HG03439 (cell line): ENCODE measurements at regions not wholly inside any gene's neighbourhood (a gene's known extent, or its start where the extent isn't known, plus 50 kb on each side); places are given as distances from the start of the nearest gene placed in this dataset.

Source experiments
- ATAC-seq: cut with Tn5 transposase; IDR thresholded peaks from one replicate; pipeline ENCODE4 v1.9.1; 2021; ENCODE audit warnings: mild to moderate bottlenecking, moderate library complexity; ENCODE audit not compliant: unreplicated experiment

DNA sequence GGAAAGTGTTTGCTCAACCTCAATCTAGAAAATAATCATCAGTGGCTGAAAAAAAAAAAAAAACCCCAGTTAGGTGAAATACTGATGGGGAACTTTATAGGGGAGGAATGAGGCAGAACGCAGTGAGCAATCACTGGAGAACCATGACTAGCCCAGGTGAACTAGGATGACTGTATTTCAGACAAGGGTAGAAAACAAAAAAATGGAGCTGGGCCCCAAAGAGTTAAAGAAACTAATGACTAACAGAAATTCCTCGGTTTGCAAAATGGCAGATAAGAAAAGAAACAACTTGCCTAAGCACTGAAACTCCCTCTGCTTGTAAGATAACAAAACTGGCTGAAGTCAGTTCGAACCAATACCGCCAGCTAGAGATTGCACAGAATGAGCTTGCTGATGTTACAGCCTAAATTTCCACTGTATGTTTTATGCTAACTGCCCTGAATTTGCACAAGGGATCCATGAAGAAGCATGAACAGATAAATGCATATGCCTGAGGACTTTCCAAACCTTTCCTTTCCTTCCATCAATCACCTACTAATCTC lies 245.9 kb downstream of the METTL4 start:
- ATAC-seq: no peak

DNA sequence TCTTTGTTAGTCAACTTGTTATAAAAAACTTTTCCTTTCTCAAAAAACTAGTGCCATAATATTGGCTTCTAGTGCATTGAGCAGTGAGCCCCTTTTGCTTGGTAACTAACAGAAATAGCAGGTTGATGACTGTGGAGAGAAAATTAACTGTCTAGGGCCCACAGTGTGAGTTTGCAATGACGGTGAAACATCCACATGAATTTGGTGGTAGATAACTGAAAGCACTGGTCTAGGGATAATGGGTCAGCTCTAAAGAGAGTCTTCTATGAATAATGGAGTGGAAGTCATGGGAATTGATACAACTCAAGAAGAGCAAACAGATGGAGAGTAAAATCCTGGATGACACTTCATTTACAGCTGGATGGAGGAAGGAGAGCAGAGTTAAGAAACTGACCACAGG lies 245.4 kb downstream of the METTL4 start:
- ATAC-seq: no peak

DNA sequence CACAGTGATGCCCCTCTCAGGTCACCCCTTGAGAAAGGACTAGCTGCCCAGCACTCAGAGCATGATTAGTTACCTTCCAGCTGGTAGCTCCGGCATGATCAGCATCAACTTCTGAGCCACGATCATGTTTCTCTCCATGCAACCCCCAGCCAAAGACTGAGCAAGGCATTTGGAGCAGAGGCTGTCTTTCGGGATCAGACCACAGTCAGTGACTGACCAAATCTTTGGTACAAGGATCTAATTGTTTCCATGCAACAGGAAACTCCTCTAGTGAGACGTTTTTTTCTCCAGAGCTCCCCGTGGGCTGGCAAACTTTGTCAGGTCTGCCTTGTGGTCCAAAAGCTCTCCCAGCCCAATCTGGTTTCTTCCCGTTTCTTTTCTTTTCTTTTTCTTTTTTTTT lies 244.3 kb downstream of the METTL4 start:
- no peak for ATAC-seq

DNA sequence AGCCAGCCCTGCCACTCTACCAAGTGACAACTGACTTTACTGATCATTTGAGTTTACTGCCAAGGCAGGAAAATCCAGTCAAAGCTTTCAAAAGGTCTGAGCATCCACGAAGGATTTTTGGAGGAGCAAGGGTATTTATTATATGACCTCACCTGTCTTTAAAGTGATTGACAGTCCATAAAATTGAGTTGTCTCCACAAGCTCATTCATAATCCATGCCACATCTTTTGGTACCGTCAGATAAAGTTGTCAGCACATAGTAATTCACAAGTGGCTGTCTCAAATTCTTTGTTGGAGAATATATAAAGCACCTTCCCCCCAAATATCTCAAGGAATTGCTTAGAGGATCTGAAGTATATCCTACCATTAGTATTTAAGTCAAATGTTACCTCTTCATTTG lies 240.5 kb downstream of the METTL4 start:
- no peak for ATAC-seq

DNA sequence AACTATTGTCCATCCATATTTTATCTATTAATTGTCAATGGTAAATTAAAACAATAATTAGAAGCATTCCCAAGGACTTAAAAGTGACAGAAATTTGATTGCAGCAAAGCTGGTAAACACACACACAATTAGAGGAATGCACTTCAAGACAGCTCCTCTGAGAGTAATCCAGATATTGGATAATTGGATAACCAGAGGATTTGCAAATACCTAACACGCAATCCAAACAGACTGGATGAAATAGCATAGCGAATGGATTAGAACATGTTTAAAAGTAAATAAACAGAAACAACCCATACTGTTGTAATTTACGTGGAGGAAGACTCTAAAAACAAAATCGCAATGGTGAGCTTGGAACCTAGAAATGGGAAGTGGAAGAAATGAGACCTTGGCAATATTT lies 239.8 kb downstream of the METTL4 start:
- no peak for ATAC-seq

- no peak for ATAC-seq
Observed at GRCh38 chr18:2336690-2337392, 234.5 kb downstream of the METTL4 start.

- ATAC-seq: no peak
Observed at GRCh38 chr18:2337552-2338141, 233.7 kb downstream of the METTL4 start.

GRCh38 chr18:2338601-2339000 lies 232.7 kb downstream of the METTL4 start:
- no peak for ATAC-seq

GRCh38 chr18:2340335-2340734 lies 231.0 kb downstream of the METTL4 start:
- no peak for ATAC-seq

DNA sequence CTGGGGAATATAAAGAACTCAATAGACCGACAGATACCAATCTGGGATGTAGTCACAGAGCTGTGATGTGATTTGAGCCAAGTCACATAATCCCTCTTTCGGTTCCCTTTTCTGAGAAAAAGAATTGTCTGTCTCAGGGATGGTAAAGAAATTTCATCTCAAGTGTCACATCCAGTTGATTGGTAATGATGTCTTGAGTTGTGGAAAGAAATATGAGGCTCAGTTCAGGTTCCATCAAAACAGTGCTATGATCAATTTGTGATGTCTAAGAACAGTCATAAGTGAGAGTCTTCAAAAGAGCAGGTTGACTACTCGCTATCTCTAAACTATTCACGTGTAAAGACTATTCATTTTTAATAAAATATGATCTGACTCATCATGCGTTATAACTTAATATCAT lies 223.3 kb downstream of the METTL4 start:
- no peak for ATAC-seq

- ATAC-seq: no peak
Observed at GRCh38 chr18:2351126-2351850, 220.0 kb downstream of the METTL4 start.

- ATAC-seq: no peak
Observed at GRCh38 chr18:2354292-2354691, 217.0 kb downstream of the METTL4 start.

DNA sequence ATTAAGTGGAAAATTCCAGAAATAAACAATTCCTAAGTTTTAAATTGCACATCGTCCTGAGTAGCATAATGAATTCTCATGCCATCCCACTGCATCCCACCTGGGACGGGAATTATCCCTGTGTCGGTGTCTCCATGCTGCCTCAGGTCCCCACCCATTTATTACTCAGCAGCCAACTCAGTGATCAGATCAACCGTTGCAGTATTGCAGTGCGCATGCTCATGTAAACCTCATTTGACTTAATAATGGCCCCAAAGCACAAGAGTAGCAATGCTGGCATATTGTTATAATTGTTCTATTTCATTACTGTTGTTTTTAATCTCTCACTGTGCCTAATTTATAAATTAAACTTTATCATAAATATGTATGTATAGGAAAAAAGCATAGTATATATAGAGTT lies 214.4 kb downstream of the METTL4 start:
- no peak for ATAC-seq

- no peak for ATAC-seq
Observed at GRCh38 chr18:2360861-2361260, 210.4 kb downstream of the METTL4 start.

- ATAC-seq: no peak
Observed at GRCh38 chr18:2368102-2368501, 203.2 kb downstream of the METTL4 start.

GRCh38 chr18:2376707-2377106 lies 194.6 kb downstream of the METTL4 start:
- no peak for ATAC-seq

DNA sequence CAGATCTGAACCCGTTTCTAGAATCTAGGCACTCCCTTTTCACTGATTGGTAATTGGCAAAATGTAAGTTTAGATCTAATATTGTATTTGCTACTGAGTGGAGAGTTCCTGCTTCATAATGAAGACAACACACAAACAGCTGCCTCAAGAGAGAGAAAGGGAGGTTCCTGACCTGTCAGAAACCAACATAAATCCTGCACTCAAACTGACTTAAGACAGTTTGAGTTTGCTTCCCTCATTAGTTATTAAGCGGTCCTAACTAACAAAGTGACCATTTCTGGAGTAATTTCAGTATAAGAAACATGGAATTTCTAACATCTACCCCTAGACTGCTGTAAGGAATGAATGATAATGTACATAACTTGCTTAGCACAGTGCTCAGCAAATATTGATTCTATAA lies 191.2 kb downstream of the METTL4 start:
- ATAC-seq: no peak

DNA sequence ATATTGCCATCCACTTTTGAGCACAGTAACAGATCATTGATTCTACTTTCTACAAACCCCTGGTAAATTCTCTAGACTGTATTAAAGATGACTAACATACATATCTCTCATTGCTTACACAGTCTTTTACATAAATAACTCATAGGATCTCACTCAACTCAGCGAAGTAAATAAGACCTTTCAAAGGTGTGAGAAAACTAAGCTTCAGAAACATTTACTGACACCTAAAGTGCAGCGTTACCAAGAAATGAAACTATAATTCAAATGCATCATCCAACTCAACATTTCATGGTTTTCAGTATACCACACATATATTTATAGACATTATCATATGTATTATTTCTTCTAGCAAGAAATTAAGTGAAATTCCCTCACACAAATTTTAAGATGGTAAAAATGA lies 189.8 kb downstream of the METTL4 start:
- no peak for ATAC-seq

- no peak for ATAC-seq
Observed at GRCh38 chr18:2387588-2387987, 183.7 kb downstream of the METTL4 start.

DNA sequence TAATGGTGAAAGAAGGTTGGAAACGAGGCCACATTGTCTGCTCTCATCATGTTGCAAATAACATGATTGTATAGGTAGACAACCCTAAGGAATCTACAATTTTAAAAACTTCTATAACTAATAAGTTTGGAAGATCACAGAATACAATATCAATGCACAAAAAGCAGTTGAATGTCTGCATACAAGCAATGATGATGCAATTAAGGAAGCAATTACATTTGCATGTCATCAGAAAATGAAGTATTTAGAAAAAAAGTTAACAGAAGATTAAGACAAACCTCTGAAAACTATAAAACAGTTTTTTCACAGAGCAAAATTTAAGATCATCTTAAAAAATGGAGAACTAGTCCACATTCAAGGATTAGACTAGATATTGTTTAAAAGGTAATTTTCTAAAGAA lies 181.1 kb downstream of the METTL4 start:
- no peak for ATAC-seq

DNA sequence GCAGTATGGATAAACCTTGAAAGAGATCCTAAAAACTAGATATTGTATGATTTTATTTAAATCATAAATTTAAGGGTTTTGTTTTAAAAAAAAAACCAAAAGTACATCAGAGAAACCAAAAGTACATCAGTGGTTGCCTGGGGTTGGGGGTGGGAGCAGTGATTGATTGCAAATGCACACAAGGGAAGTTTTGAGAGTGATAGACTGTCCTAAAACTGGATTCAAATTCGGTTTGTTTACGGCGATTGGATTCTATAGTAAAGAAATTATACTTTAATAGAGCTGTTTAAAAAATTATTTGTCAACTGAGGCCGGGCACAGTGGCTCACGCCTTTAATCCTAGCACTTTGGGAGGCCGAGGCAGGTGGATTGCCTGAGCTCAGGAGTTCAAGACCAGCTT lies 179.8 kb downstream of the METTL4 start:
- no peak for ATAC-seq

DNA sequence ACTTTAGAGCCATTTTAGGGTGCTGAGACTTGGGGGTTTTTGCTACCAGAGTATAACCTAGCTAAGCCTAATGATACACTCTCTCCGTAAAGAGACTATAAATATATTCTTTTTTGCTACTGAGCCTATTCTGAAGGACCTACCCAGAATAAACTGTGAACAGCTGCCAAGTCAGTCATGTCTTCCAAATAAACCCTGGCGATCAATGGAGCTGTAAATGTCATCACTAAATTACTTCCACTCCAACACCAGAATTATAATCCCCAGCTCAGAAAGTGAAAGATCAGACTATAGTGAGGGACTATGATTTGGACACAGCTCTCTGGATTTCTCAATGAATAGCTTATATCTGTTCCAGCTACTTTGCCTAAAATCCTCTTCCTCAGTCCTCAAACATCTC lies 178.9 kb downstream of the METTL4 start:
- no peak for ATAC-seq
